Activated CD4-positive, alpha-beta memory T cell treated with anti-CD3 and anti-CD28 coated beads for 36 hours (primary cell): ENCODE measurements at regions not wholly inside any gene's neighbourhood (a gene's known extent, or its start where the extent isn't known, plus 50 kb on each side); places are given as distances from the start of the nearest gene placed in this dataset.

Source experiments
- CTCF ChIA-PET: fragments of 350-600 bp; sonication (Branson Sonifier 250); formaldehyde crosslinking; loops from one replicate; lab custom pipeline; 2021; ENCODE audit warnings: antibody characterized with exemption, inconsistent platforms; lab: Charles Lee
- POLR2A ChIA-PET: fragments of 350-600 bp; sonication (Branson Sonifier 250); formaldehyde crosslinking; loops from one replicate; lab custom pipeline; 2021; ENCODE audit warnings: antibody characterized with exemption; lab: Charles Lee
- DNase-seq: peaks from one replicate; pipeline ENCODE4 v3.0.0-alpha.2; 2020
- H3K27ac Mint-ChIP-seq: one replicate; pipeline ENCODE4 v1.8.0; 2021; ENCODE audit warnings: mixed read lengths
- H3K27me3 Mint-ChIP-seq: one replicate; pipeline ENCODE4 v1.8.0; 2021; ENCODE audit warnings: mixed read lengths
- H3K36me3 Mint-ChIP-seq: one replicate; pipeline ENCODE4 v1.8.0; 2021; ENCODE audit warnings: mixed read lengths
- H3K4me1 Mint-ChIP-seq: one replicate; pipeline ENCODE4 v1.8.0; 2021; ENCODE audit warnings: low read depth, mixed read lengths
- H3K4me3 Mint-ChIP-seq: one replicate; pipeline ENCODE4 v1.8.0; 2021; ENCODE audit warnings: mild to moderate bottlenecking, mixed read lengths
- H3K9me3 Mint-ChIP-seq: one replicate; pipeline ENCODE4 v1.8.0; 2021; ENCODE audit warnings: mixed read lengths
- intact Hi-C: fragments of 100-400 bp; cut with micrococcal nuclease; formaldehyde crosslinking; loops from one replicate; pipeline ENCODE4 v1.15.1; 2023

- CTCF ChIA-PET: interaction anchor here (1.0 kb wide), 1 partner anchor 110 kb away, joined by 3 read pairs; no protein-coding TSS in a partner anchor
- no peak overlapping the region for H3K27ac Mint-ChIP-seq
- H3K9me3 Mint-ChIP-seq: no peaks in the 10 kb centered on the region
- POLR2A ChIA-PET: no interaction called here
- no peak for DNase-seq
- intact Hi-C loops: no loop called here
- peaks cover 12% of the 10 kb centered on the region for H3K27me3 Mint-ChIP-seq
- no peaks in the 10 kb centered on the region for H3K36me3 Mint-ChIP-seq
- no peak overlapping the region for H3K4me3 Mint-ChIP-seq
- no peaks in the 10 kb centered on the region for H3K4me1 Mint-ChIP-seq
Observed at GRCh38 chr2:61774351-61774750, 79.5 kb downstream of the FAM161A start.

GRCh38 chr2:61771904-61772845, 81.7 kb downstream of the FAM161A start:
- CTCF ChIA-PET: no interaction called here
- DNase-seq: no peak
- no peak overlapping the region for H3K27ac Mint-ChIP-seq
- POLR2A ChIA-PET: no interaction called here
- intact Hi-C loops: no loop called here
- H3K36me3 Mint-ChIP-seq: no peaks in the 10 kb centered on the region
- H3K27me3 Mint-ChIP-seq: peaks cover 13% of the 10 kb centered on the region
- H3K9me3 Mint-ChIP-seq: no peaks in the 10 kb centered on the region
- H3K4me3 Mint-ChIP-seq: no peak overlapping the region
- no peaks in the 10 kb centered on the region for H3K4me1 Mint-ChIP-seq

GRCh38 chr2:61770746-61771145, 83.1 kb downstream of the FAM161A start:
- Mint-ChIP-seq H3K27me3 (peaks cover 7% of the 10 kb centered on the region), H3K36me3 (no peaks in the 10 kb centered on the region), H3K9me3 (no peaks in the 10 kb centered on the region), H3K4me3 (no peak overlapping the region), H3K4me1 (no peaks in the 10 kb centered on the region), H3K27ac (no peak overlapping the region)
- ChIA-PET POLR2A (no interaction called here), CTCF (no interaction called here)
- no peak for DNase-seq
- intact Hi-C loops: no loop called here

GRCh38 chr2:61770298-61770697, 83.6 kb downstream of the FAM161A start:
- CTCF ChIA-PET: no interaction called here
- Mint-ChIP-seq H3K36me3 (no peaks in the 10 kb centered on the region), H3K9me3 (peaks cover 2% of the 10 kb centered on the region), H3K27ac (no peak overlapping the region), H3K27me3 (peaks cover 7% of the 10 kb centered on the region), H3K4me3 (no peak overlapping the region), H3K4me1 (no peaks in the 10 kb centered on the region)
- POLR2A ChIA-PET: no interaction called here
- no peak for DNase-seq
- intact Hi-C loops: no loop called here

- ChIA-PET POLR2A (no interaction called here), CTCF (interaction anchor here (0.6 kb wide), 1 partner anchor 149 kb away, joined by 3 read pairs; no protein-coding TSS in a partner anchor)
Observed at GRCh38 chr2:61769093-61769675, 84.7 kb downstream of the FAM161A start.

GRCh38 chr2:61764035-61764800, 89.6 kb downstream of the FAM161A start:
- H3K4me3 Mint-ChIP-seq: peak overlapping the region; percentile 90
- POLR2A ChIA-PET: interaction anchor here (1.0 to 1.7 kb wide), 3 partner anchors 10 to 226 kb away, joined by 3 to 9 read pairs (median 3); partner anchors contain the start of gene XPO1
- CTCF ChIA-PET: interaction anchor here (0.5 kb wide), 1 partner anchor 88 kb away, joined by 3 read pairs; no protein-coding TSS in a partner anchor
- peak overlapping the region; percentile 95 for H3K27ac Mint-ChIP-seq
- intact Hi-C loops: loop anchor here (1.0 to 10.0 kb wide), 11 partner anchors 57 to 943 kb away; partner anchors contain the start of genes CCT4, EHBP1, FAM161A and USP34
- H3K9me3 Mint-ChIP-seq: peaks cover 3% of the 10 kb centered on the region
- no peaks in the 10 kb centered on the region for H3K36me3 Mint-ChIP-seq
- H3K27me3 Mint-ChIP-seq: peaks cover under 1% of the 10 kb centered on the region
- H3K4me1 Mint-ChIP-seq: peaks cover 17% of the 10 kb centered on the region
- peak; percentile 99 for DNase-seq

More at GRCh38 chr2:61769093-61769675, 84.7 kb downstream of the FAM161A start:
- Mint-ChIP-seq H3K4me1 (no peaks in the 10 kb centered on the region), H3K27ac (no peak overlapping the region), H3K9me3 (peaks cover 3% of the 10 kb centered on the region), H3K4me3 (no peak overlapping the region), H3K36me3 (no peaks in the 10 kb centered on the region), H3K27me3 (peaks cover 7% of the 10 kb centered on the region)
- intact Hi-C loops: loop anchor here (10.0 kb wide), 1 partner anchor 344 kb away; no protein-coding TSS in a partner anchor
- DNase-seq: no peak

- no peak for DNase-seq
- Mint-ChIP-seq H3K27me3 (no peaks in the 10 kb centered on the region), H3K36me3 (no peaks in the 10 kb centered on the region), H3K4me3 (peak overlapping the region; percentile 90), H3K9me3 (peaks cover 3% of the 10 kb centered on the region), H3K27ac (peak overlapping the region; percentile 95), H3K4me1 (peaks cover 21% of the 10 kb centered on the region)
- CTCF ChIA-PET: interaction anchor here (0.5 kb wide), 1 partner anchor 89 kb away, joined by 3 read pairs; no protein-coding TSS in a partner anchor
- POLR2A ChIA-PET: interaction anchor here (1.0 to 1.7 kb wide), 3 partner anchors 9 to 225 kb away, joined by 3 to 9 read pairs (median 3); partner anchors contain the start of gene XPO1
- intact Hi-C loops: loop anchor here (1.0 to 10.0 kb wide), 11 partner anchors 56 to 944 kb away; partner anchors contain the start of genes CCT4, EHBP1, FAM161A and USP34
Observed at GRCh38 chr2:61763605-61764034, 90.2 kb downstream of the FAM161A start.

GRCh38 chr2:61762292-61762691, 91.6 kb downstream of the FAM161A start:
- intact Hi-C loops: loop anchor here (5.0 to 10.0 kb wide), 4 partner anchors 55 to 945 kb away; partner anchors contain the start of genes CCT4 and EHBP1
- no peaks in the 10 kb centered on the region for H3K36me3 Mint-ChIP-seq
- peak overlapping the region; percentile 56 for H3K27ac Mint-ChIP-seq
- H3K4me3 Mint-ChIP-seq: peak overlapping the region; percentile 46
- H3K9me3 Mint-ChIP-seq: peaks cover 3% of the 10 kb centered on the region
- H3K4me1 Mint-ChIP-seq: peaks cover 24% of the 10 kb centered on the region
- peak; percentile 59 for DNase-seq
- ChIA-PET POLR2A (no interaction called here), CTCF (no interaction called here)
- H3K27me3 Mint-ChIP-seq: no peaks in the 10 kb centered on the region

GRCh38 chr2:61759718-61760117, 94.1 kb downstream of the FAM161A start:
- Mint-ChIP-seq H3K4me1 (peaks cover 24% of the 10 kb centered on the region), H3K27me3 (no peaks in the 10 kb centered on the region), H3K4me3 (no peak overlapping the region), H3K9me3 (no peaks in the 10 kb centered on the region), H3K27ac (no peak overlapping the region), H3K36me3 (no peaks in the 10 kb centered on the region)
- intact Hi-C loops: loop anchor here (5.0 to 10.0 kb wide), 4 partner anchors 52 to 948 kb away; partner anchors contain the start of genes CCT4 and EHBP1
- ChIA-PET POLR2A (no interaction called here), CTCF (no interaction called here)
- no peak for DNase-seq

- Mint-ChIP-seq H3K4me1 (peaks cover 24% of the 10 kb centered on the region), H3K27ac (no peak overlapping the region), H3K4me3 (no peak overlapping the region), H3K36me3 (no peaks in the 10 kb centered on the region), H3K9me3 (no peaks in the 10 kb centered on the region), H3K27me3 (no peaks in the 10 kb centered on the region)
- ChIA-PET POLR2A (no interaction called here), CTCF (no interaction called here)
- intact Hi-C loops: no loop called here
- no peak for DNase-seq
Observed at GRCh38 chr2:61759005-61759404, 94.9 kb downstream of the FAM161A start.

GRCh38 chr2:61758159-61758558, 95.7 kb downstream of the FAM161A start:
- Mint-ChIP-seq H3K4me3 (no peak overlapping the region), H3K4me1 (peaks cover 24% of the 10 kb centered on the region), H3K27me3 (no peaks in the 10 kb centered on the region), H3K27ac (no peak overlapping the region), H3K36me3 (peaks cover 2% of the 10 kb centered on the region), H3K9me3 (peaks cover 6% of the 10 kb centered on the region)
- POLR2A ChIA-PET: no interaction called here
- CTCF ChIA-PET: no interaction called here
- intact Hi-C loops: no loop called here
- no peak for DNase-seq
